WTC11 (cell line): ENCODE measurements at regions not wholly inside any gene's neighbourhood (a gene's known extent, or its start where the extent isn't known, plus 50 kb on each side); places are given as distances from the start of the nearest gene placed in this dataset.

ENCODE experiments used
- ATAC-seq: fragments of 200-7000 bp; cut with Tn5 transposase; 2 replicates; pipeline ENCODE4 v1.10.0; 2021; ENCODE audit warnings: mild to moderate bottlenecking, moderate library complexity
- CTCF ChIA-PET: fragments of 300-600 bp; sonication (Branson Sonifier 250); formaldehyde crosslinking; loops from one replicate; lab custom pipeline; 2021; ENCODE audit warnings: antibody characterized with exemption; lab: Charles Lee
- POLR2A ChIA-PET: fragments of 350-600 bp; sonication (Branson Sonifier 250); formaldehyde crosslinking; loops from one replicate; lab custom pipeline; 2021; ENCODE audit warnings: antibody characterized with exemption; lab: Charles Lee
- DNase-seq: peaks from one replicate; pipeline ENCODE4 v3.0.0; 2021; ENCODE audit warnings: low spot score
- H3K27ac Mint-ChIP-seq: 2 replicates; pipeline ENCODE4 v1.8.0; 2021; ENCODE audit warnings: mixed read lengths
- H3K27me3 Mint-ChIP-seq: 2 replicates; pipeline ENCODE4 v1.8.0; 2021; ENCODE audit warnings: low read depth, mild to moderate bottlenecking, moderate library complexity, mixed read lengths
- H3K36me3 Mint-ChIP-seq: 2 replicates; pipeline ENCODE4 v1.8.0; 2021; ENCODE audit warnings: mixed read lengths
- H3K4me1 Mint-ChIP-seq: 2 replicates; pipeline ENCODE4 v1.8.0; 2022; ENCODE audit warnings: mixed read lengths
- H3K4me3 Mint-ChIP-seq: 2 replicates; pipeline ENCODE4 v1.8.0; 2021; ENCODE audit warnings: mild to moderate bottlenecking, moderate library complexity, mixed read lengths
- H3K9me3 Mint-ChIP-seq: 2 replicates; pipeline ENCODE4 v1.8.0; 2021; ENCODE audit warnings: mixed read lengths
- ELF4 ChIP-seq: sonication (generic); formaldehyde crosslinking; IDR thresholded peaks from 2 replicates; pipeline ENCODE4 v1.8.1; 2022; ENCODE audit warnings: low read depth, mild to moderate bottlenecking, moderate library complexity, missing genetic modification reagents
- KAT7 ChIP-seq: sonication (generic); formaldehyde crosslinking; IDR thresholded peaks from 2 replicates; pipeline ENCODE4 v1.8.1; 2023; ENCODE audit warnings: missing genetic modification reagents, mild to moderate bottlenecking, borderline replicate concordance
- RELA ChIP-seq: sonication (generic); formaldehyde crosslinking; IDR thresholded peaks from 2 replicates; pipeline ENCODE4 v1.8.1; 2022; ENCODE audit warnings: missing genetic modification reagents, mild to moderate bottlenecking, borderline replicate concordance
- ZNF219 ChIP-seq: sonication (generic); formaldehyde crosslinking; IDR thresholded peaks from 2 replicates; pipeline ENCODE4 v1.8.0; 2023; ENCODE audit warnings: missing genetic modification reagents, mild to moderate bottlenecking, borderline replicate concordance
- ZNF263 ChIP-seq: sonication (generic); formaldehyde crosslinking; IDR thresholded peaks from 2 replicates; pipeline ENCODE4 v1.8.1; 2022; ENCODE audit warnings: low read depth, mild to moderate bottlenecking, moderate library complexity, missing genetic modification reagents
- ZNF396 ChIP-seq: fragments of 250-450 bp; sonication (Bioruptor Pico); IDR thresholded peaks from 2 replicates; pipeline ENCODE4 v1.8.0; 2021; ENCODE audit warnings: mild to moderate bottlenecking, moderate library complexity, borderline replicate concordance
- ZNF416 ChIP-seq: fragments of 250-450 bp; sonication (Bioruptor Pico); IDR thresholded peaks from 2 replicates; pipeline ENCODE4 v1.9.0; 2021; ENCODE audit warnings: mild to moderate bottlenecking, inconsistent platforms
- ZNF423 ChIP-seq: fragments of 250-450 bp; sonication (Bioruptor Pico); IDR thresholded peaks from 2 replicates; pipeline ENCODE4 v2.1.2; 2022; ENCODE audit warnings: mild to moderate bottlenecking, moderate library complexity
- TF ChIP-seq, protein P1 (sequence below): sonication (generic); formaldehyde crosslinking; IDR thresholded peaks from 2 replicates; pipeline ENCODE4 v1.8.0; 2023; ENCODE audit warnings: missing genetic modification reagents, mild to moderate bottlenecking, borderline replicate concordance
- TF ChIP-seq, protein P2 (sequence below): sonication (generic); formaldehyde crosslinking; IDR thresholded peaks from 2 replicates; pipeline ENCODE4 v1.8.1; 2023; ENCODE audit warnings: mild to moderate bottlenecking, missing genetic modification reagents
- TF ChIP-seq, protein P3 (sequence below): sonication (generic); formaldehyde crosslinking; IDR thresholded peaks from 2 replicates; pipeline ENCODE4 v1.8.1; 2022; ENCODE audit warnings: low read depth, mild to moderate bottlenecking, moderate library complexity, missing genetic modification reagents, borderline replicate concordance
- TF ChIP-seq, protein P4 (sequence below): sonication (generic); formaldehyde crosslinking; IDR thresholded peaks from 2 replicates; pipeline ENCODE4 v1.8.0; 2022; ENCODE audit warnings: missing genetic modification reagents
- TF ChIP-seq, protein P5 (sequence below): sonication (generic); formaldehyde crosslinking; IDR thresholded peaks from 2 replicates; pipeline ENCODE4 v1.8.1; 2023; ENCODE audit warnings: mild to moderate bottlenecking, missing genetic modification reagents, borderline replicate concordance

DNA sequence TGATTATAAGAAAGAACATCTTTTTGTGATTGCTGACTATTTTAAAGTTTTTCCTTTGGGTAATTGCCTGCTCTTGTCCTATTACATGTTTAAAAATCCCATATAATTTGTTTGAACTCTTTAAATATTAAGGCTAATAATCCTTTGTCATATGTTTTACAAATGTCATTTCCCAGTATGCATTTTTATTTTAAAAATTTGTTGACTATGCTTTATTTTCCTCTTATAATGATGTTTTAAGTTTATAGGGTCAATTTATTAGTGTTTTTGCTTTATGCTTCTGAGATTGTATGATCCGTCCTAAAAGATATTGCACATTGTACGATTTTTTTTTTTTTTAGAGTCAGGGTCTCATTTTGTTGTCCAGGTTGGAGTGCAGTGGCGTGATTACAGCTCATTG, 297.2 kb downstream of the RNF144B start (continued):
- TF ChIP-seq, protein P1, sequence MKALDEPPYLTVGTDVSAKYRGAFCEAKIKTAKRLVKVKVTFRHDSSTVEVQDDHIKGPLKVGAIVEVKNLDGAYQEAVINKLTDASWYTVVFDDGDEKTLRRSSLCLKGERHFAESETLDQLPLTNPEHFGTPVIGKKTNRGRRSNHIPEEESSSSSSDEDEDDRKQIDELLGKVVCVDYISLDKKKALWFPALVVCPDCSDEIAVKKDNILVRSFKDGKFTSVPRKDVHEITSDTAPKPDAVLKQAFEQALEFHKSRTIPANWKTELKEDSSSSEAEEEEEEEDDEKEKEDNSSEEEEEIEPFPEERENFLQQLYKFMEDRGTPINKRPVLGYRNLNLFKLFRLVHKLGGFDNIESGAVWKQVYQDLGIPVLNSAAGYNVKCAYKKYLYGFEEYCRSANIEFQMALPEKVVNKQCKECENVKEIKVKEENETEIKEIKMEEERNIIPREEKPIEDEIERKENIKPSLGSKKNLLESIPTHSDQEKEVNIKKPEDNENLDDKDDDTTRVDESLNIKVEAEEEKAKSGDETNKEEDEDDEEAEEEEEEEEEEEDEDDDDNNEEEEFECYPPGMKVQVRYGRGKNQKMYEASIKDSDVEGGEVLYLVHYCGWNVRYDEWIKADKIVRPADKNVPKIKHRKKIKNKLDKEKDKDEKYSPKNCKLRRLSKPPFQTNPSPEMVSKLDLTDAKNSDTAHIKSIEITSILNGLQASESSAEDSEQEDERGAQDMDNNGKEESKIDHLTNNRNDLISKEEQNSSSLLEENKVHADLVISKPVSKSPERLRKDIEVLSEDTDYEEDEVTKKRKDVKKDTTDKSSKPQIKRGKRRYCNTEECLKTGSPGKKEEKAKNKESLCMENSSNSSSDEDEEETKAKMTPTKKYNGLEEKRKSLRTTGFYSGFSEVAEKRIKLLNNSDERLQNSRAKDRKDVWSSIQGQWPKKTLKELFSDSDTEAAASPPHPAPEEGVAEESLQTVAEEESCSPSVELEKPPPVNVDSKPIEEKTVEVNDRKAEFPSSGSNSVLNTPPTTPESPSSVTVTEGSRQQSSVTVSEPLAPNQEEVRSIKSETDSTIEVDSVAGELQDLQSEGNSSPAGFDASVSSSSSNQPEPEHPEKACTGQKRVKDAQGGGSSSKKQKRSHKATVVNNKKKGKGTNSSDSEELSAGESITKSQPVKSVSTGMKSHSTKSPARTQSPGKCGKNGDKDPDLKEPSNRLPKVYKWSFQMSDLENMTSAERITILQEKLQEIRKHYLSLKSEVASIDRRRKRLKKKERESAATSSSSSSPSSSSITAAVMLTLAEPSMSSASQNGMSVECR, result no peak
- no peak for TF ChIP-seq ZNF263 (CRISPR knock-in tag)
- TF ChIP-seq, protein P2, sequence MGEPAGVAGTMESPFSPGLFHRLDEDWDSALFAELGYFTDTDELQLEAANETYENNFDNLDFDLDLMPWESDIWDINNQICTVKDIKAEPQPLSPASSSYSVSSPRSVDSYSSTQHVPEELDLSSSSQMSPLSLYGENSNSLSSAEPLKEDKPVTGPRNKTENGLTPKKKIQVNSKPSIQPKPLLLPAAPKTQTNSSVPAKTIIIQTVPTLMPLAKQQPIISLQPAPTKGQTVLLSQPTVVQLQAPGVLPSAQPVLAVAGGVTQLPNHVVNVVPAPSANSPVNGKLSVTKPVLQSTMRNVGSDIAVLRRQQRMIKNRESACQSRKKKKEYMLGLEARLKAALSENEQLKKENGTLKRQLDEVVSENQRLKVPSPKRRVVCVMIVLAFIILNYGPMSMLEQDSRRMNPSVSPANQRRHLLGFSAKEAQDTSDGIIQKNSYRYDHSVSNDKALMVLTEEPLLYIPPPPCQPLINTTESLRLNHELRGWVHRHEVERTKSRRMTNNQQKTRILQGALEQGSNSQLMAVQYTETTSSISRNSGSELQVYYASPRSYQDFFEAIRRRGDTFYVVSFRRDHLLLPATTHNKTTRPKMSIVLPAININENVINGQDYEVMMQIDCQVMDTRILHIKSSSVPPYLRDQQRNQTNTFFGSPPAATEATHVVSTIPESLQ (CRISPR knock-in tag), result no peak
- TF ChIP-seq ZNF423, result no peak

DNA sequence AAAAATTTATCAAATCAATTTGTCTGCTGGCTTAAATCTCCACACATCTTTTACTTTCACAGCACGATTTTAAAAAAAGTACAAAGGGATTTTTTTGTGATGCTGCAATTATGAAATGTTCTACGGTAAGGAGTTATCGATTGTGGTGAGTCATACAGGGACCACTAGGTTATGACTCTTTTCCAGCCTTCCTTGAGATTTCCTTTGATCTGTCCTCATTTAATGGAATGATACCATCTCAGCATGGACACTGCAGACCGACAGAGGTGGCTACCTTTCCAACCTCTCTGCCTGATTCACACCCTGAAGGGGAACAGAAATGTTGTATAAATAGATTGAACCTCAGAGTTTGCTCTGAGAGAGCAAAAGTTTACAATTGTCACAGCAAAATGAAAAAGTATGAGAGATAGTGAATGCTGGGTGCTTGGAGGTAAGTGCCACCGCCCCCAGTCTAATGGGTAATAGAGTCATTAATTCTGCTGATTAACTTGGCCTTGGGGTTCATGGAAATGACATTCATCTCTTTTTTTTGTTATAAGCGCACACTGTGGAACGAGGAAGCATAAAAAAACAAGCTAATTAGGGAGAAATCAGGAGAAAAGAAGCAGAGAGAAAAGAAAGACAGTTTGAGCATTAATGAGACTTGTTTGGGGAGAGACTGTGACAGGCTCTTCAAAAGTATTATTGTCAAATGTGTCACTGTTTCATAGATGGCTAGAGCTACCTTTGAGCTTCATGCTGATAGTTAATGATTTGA, 306.0 kb downstream of the RNF144B start:
- Mint-ChIP-seq H3K27ac (no peak overlapping the region), H3K4me3 (no peak overlapping the region), H3K9me3 (no peaks in the 10 kb centered on the region), H3K27me3 (no peaks in the 10 kb centered on the region), H3K36me3 (no peaks in the 10 kb centered on the region), H3K4me1 (peaks cover 17% of the 10 kb centered on the region)
- ChIA-PET CTCF (no interaction called here), POLR2A (no interaction called here)
- TF ChIP-seq ZNF219 (CRISPR knock-in tag), result no peak
- no peak for TF ChIP-seq KAT7
- TF ChIP-seq, protein P3, sequence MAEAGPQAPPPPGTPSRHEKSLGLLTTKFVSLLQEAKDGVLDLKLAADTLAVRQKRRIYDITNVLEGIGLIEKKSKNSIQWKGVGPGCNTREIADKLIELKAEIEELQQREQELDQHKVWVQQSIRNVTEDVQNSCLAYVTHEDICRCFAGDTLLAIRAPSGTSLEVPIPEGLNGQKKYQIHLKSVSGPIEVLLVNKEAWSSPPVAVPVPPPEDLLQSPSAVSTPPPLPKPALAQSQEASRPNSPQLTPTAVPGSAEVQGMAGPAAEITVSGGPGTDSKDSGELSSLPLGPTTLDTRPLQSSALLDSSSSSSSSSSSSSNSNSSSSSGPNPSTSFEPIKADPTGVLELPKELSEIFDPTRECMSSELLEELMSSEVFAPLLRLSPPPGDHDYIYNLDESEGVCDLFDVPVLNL, result no peak
- no peak for TF ChIP-seq RELA
- TF ChIP-seq ZNF396 (CRISPR knock-in tag), result no peak
- no peak for TF ChIP-seq ELF4 (CRISPR knock-in tag)
- TF ChIP-seq ZNF416 (CRISPR knock-in tag), result no peak
- DNase-seq (no peak), ATAC-seq (no peak)

DNA sequence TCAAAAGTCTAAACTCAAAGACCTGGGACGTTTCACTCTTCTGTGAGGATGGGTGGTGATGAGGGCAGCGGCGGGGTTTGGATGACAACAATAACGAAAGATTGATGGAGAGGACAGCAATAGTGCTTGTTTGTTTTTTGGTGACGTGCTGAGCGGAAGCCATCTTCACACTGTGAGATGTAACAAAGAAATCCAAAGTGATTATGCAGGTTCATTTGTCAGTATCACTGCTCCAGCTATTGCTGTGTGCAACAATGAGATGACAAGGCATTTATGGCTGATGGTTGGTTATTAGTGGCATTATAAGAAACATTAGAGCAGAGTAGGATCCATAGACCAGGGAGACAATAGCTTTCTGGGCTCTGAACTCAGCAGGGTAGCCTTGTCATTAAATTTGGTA, 306.7 kb downstream of the RNF144B start:
- DNase-seq, result no peak
- TF ChIP-seq, protein P4, sequence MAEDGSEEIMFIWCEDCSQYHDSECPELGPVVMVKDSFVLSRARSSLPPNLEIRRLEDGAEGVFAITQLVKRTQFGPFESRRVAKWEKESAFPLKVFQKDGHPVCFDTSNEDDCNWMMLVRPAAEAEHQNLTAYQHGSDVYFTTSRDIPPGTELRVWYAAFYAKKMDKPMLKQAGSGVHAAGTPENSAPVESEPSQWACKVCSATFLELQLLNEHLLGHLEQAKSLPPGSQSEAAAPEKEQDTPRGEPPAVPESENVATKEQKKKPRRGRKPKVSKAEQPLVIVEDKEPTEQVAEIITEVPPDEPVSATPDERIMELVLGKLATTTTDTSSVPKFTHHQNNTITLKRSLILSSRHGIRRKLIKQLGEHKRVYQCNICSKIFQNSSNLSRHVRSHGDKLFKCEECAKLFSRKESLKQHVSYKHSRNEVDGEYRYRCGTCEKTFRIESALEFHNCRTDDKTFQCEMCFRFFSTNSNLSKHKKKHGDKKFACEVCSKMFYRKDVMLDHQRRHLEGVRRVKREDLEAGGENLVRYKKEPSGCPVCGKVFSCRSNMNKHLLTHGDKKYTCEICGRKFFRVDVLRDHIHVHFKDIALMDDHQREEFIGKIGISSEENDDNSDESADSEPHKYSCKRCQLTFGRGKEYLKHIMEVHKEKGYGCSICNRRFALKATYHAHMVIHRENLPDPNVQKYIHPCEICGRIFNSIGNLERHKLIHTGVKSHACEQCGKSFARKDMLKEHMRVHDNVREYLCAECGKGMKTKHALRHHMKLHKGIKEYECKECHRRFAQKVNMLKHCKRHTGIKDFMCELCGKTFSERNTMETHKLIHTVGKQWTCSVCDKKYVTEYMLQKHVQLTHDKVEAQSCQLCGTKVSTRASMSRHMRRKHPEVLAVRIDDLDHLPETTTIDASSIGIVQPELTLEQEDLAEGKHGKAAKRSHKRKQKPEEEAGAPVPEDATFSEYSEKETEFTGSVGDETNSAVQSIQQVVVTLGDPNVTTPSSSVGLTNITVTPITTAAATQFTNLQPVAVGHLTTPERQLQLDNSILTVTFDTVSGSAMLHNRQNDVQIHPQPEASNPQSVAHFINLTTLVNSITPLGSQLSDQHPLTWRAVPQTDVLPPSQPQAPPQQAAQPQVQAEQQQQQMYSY (CRISPR knock-in tag), result no peak
- TF ChIP-seq, protein P5, sequence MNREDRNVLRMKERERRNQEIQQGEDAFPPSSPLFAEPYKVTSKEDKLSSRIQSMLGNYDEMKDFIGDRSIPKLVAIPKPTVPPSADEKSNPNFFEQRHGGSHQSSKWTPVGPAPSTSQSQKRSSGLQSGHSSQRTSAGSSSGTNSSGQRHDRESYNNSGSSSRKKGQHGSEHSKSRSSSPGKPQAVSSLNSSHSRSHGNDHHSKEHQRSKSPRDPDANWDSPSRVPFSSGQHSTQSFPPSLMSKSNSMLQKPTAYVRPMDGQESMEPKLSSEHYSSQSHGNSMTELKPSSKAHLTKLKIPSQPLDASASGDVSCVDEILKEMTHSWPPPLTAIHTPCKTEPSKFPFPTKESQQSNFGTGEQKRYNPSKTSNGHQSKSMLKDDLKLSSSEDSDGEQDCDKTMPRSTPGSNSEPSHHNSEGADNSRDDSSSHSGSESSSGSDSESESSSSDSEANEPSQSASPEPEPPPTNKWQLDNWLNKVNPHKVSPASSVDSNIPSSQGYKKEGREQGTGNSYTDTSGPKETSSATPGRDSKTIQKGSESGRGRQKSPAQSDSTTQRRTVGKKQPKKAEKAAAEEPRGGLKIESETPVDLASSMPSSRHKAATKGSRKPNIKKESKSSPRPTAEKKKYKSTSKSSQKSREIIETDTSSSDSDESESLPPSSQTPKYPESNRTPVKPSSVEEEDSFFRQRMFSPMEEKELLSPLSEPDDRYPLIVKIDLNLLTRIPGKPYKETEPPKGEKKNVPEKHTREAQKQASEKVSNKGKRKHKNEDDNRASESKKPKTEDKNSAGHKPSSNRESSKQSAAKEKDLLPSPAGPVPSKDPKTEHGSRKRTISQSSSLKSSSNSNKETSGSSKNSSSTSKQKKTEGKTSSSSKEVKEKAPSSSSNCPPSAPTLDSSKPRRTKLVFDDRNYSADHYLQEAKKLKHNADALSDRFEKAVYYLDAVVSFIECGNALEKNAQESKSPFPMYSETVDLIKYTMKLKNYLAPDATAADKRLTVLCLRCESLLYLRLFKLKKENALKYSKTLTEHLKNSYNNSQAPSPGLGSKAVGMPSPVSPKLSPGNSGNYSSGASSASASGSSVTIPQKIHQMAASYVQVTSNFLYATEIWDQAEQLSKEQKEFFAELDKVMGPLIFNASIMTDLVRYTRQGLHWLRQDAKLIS (CRISPR knock-in tag), result no peak
- TF ChIP-seq, all 79 proteins: peak for 0
- no peak overlapping the region for H3K4me3 Mint-ChIP-seq
- H3K27ac Mint-ChIP-seq, result no peak overlapping the region
- ATAC-seq, result no peak
- ChIA-PET POLR2A (no interaction called here), CTCF (no interaction called here)
- no peaks in the 10 kb centered on the region for H3K9me3 Mint-ChIP-seq
- H3K4me1 Mint-ChIP-seq, result peaks cover 17% of the 10 kb centered on the region
- H3K36me3 Mint-ChIP-seq, result no peaks in the 10 kb centered on the region
- no peaks in the 10 kb centered on the region for H3K27me3 Mint-ChIP-seq
